OCI-LY3 (cell line): ENCODE measurements at regions not wholly inside any gene's neighbourhood (a gene's known extent, or its start where the extent isn't known, plus 50 kb on each side); places are given as distances from the start of the nearest gene placed in this dataset.
"Not testable (repeated sequence)": the region's sequence is repeated elsewhere in the genome, so short reads cannot be mapped to it uniquely, and the experiment has no call there.

Source experiments
- H2AFZ ChIP-seq: fragments of 200-600, 300-600 bp; shearing (Covaris generic); 2 replicates; pipeline ENCODE4 v1.6.0; 2014; ENCODE audit warnings: antibody characterized with exemption, low read depth, low read length
- H3K27ac ChIP-seq: fragments of 200-600, 300-600 bp; sonication (generic); 2 replicates; pipeline ENCODE4 v1.5.1; 2014; ENCODE audit warnings: mild to moderate bottlenecking, low read length, moderate library complexity, mixed read lengths
- H3K27me3 ChIP-seq: fragments of 200-600, 300-600 bp; sonication (generic); 2 replicates; pipeline ENCODE4 v1.6.1; 2014; ENCODE audit warnings: low read depth, low read length, mixed read lengths
- H3K36me3 ChIP-seq: fragments of 200-600, 300-600 bp; sonication (generic); replicated peaks from 2 replicates; pipeline ENCODE3; 2014; ENCODE audit warnings: low read depth, low read length, mixed read lengths
- H3K4me1 ChIP-seq: fragments of 300-600, 200-600 bp; sonication (generic); 2 replicates; pipeline ENCODE4 v1.6.1; 2014; ENCODE audit warnings: low read length, mixed read lengths
- H3K4me2 ChIP-seq: fragments of 200-600, 300-600 bp; sonication (generic); 2 replicates; pipeline ENCODE4 v1.6.1; 2014; ENCODE audit warnings: low read length, mixed read lengths
- H3K4me3 ChIP-seq: fragments of 300-600, 200-600 bp; sonication (generic); 2 replicates; pipeline ENCODE4 v1.5.1; 2014; ENCODE audit warnings: antibody characterized with exemption, mild to moderate bottlenecking, low read length, moderate library complexity
- H3K79me2 ChIP-seq: fragments of 300-600, 200-600 bp; shearing (Covaris generic); 2 replicates; pipeline ENCODE4 v1.6.1; 2014; ENCODE audit warnings: mild to moderate bottlenecking, low read length, mixed read lengths
- H3K9ac ChIP-seq: fragments of 300-600, 200-600 bp; shearing (Covaris generic); 2 replicates; pipeline ENCODE4 v1.6.0; 2014; ENCODE audit warnings: mild to moderate bottlenecking, low read length, moderate library complexity
- H3K9me3 ChIP-seq: fragments of 200-600, 300-600 bp; shearing (Covaris generic); 2 replicates; pipeline ENCODE4 v1.6.1; 2014; ENCODE audit warnings: low read length, mixed read lengths; ENCODE audit not compliant: insufficient read depth
- H4K20me1 ChIP-seq: fragments of 200-600, 300-600 bp; sonication (generic); 2 replicates; pipeline ENCODE4 v1.6.1; 2016; ENCODE audit warnings: low read length, mixed read lengths; ENCODE audit not compliant: insufficient read depth
- EZH2phosphoT487 ChIP-seq: fragments of 200-600 bp; shearing (Covaris generic); IDR thresholded peaks from 2 replicates; pipeline ENCODE4 v1.6.1; 2018; ENCODE audit warnings: antibody characterized with exemption, mixed run types, low read depth
- TF ChIP-seq, protein P1 (sequence below): fragments of 200-600, 300-600 bp; sonication (generic); IDR thresholded peaks from 2 replicates; pipeline ENCODE4 v1.5.1; 2014; ENCODE audit warnings: antibody characterized with exemption, low read length, low read depth

DNA sequence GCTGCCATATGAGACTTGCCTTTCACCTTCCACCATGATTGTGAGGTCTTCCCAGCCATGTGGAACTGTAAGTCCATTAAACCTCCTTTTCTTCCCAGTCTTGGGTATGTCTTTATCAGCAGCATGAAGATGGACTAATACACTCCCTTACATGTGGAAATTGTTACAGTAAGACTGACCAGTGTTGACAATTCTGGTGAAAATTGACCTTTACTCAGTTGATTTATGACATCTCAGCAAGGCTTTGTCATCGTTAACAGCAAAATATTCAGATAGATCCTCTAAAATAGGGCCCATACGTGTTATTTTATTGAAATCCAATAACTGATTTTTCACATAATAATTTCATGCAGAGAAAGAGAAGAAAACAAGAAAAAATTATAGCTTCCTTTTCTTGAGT, 377.9 kb upstream of the SEMA3C start:
- H3K9me3 ChIP-seq: no peaks in the 10 kb centered on the region
- H3K36me3 ChIP-seq: no peaks in the 10 kb centered on the region
- TF ChIP-seq EZH2phosphoT487: no peak
- TF ChIP-seq, protein P1, sequence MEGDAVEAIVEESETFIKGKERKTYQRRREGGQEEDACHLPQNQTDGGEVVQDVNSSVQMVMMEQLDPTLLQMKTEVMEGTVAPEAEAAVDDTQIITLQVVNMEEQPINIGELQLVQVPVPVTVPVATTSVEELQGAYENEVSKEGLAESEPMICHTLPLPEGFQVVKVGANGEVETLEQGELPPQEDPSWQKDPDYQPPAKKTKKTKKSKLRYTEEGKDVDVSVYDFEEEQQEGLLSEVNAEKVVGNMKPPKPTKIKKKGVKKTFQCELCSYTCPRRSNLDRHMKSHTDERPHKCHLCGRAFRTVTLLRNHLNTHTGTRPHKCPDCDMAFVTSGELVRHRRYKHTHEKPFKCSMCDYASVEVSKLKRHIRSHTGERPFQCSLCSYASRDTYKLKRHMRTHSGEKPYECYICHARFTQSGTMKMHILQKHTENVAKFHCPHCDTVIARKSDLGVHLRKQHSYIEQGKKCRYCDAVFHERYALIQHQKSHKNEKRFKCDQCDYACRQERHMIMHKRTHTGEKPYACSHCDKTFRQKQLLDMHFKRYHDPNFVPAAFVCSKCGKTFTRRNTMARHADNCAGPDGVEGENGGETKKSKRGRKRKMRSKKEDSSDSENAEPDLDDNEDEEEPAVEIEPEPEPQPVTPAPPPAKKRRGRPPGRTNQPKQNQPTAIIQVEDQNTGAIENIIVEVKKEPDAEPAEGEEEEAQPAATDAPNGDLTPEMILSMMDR: no peak

DNA sequence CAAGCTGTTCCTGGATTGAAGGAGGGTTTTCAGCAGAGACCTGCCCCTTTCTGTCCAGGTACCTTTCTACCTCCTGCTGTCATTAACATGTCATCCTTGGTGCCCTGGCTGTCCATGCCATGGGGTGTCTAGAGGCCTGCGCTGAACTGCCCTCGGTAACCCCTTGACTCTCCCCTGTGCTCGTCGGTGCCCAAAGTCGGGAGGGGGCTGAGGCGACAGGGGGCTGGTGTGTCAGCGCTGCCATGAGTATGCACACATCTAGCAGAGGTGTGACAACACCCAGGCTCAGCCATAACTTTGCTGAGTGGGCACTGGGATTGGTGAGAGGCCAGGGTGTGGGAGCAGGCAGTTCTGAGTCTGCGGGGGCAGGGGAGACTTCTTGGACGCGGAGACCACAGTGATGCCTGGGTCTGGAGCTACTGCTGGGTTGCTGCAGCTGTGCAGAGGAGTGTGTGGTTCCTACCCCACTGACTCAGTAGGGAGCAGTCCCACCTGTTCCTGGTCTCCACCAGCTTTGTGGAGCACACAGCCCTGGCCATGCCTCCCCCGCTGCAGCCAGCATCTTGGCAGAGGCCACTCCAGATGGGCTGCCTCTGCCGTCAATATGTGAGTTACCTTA, 376.2 kb upstream of the SEMA3C start:
- Histone ChIP-seq H3K27me3 (no peaks in the 10 kb centered on the region), H3K9me3 (no peaks in the 10 kb centered on the region), H3K4me2 (no peak overlapping the region), H3K79me2 (no peaks in the 10 kb centered on the region), H3K9ac (no peak overlapping the region), H3K4me1 (peaks cover 17% of the 10 kb centered on the region), H3K4me3 (no peak overlapping the region), H4K20me1 (no peaks in the 10 kb centered on the region), H2AFZ (no peak overlapping the region), H3K27ac (no peak overlapping the region), H3K36me3 (no peaks in the 10 kb centered on the region)
- TF ChIP-seq, protein P1: no peak
- no peak for TF ChIP-seq EZH2phosphoT487

More for the DNA sequence above, 377.9 kb upstream of the SEMA3C start:
- H4K20me1 ChIP-seq: no peaks in the 10 kb centered on the region
- no peak overlapping the region for H3K9ac ChIP-seq
- H3K4me3 ChIP-seq: no peak overlapping the region
- no peaks in the 10 kb centered on the region for H3K79me2 ChIP-seq
- H3K27ac ChIP-seq: no peak overlapping the region
- no peaks in the 10 kb centered on the region for H3K27me3 ChIP-seq
- no peak overlapping the region for H3K4me2 ChIP-seq
- no peak overlapping the region for H2AFZ ChIP-seq
- peaks cover 17% of the 10 kb centered on the region for H3K4me1 ChIP-seq

DNA sequence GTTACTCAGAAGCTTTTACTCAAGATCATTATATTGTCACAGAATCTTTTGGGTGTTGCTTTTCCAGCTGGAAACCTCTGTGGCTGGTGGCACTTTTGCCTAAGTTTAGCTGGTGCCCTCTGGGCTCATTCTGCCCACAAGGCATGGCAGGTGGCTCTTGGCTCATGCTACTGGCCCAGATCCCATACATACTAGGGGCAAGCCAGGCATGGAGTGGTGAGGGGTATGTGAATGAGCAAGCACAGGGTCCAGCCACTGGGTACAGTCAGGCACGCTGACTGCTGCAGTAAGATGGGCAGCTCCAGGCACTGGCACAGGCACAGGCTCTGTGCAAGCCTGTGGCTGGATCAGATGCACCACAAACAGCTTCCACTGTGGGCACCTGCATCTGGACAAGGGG, 375.0 kb upstream of the SEMA3C start:
- Histone ChIP-seq H3K36me3 (no peaks in the 10 kb centered on the region), H2AFZ (no peak overlapping the region), H3K9ac (no peak overlapping the region), H4K20me1 (no peaks in the 10 kb centered on the region), H3K79me2 (no peaks in the 10 kb centered on the region), H3K27me3 (no peaks in the 10 kb centered on the region), H3K9me3 (no peaks in the 10 kb centered on the region), H3K4me1 (peaks cover 7% of the 10 kb centered on the region), H3K4me2 (no peak overlapping the region), H3K27ac (no peak overlapping the region), H3K4me3 (no peak overlapping the region)
- TF ChIP-seq EZH2phosphoT487: no peak
- TF ChIP-seq, protein P1: no peak

DNA sequence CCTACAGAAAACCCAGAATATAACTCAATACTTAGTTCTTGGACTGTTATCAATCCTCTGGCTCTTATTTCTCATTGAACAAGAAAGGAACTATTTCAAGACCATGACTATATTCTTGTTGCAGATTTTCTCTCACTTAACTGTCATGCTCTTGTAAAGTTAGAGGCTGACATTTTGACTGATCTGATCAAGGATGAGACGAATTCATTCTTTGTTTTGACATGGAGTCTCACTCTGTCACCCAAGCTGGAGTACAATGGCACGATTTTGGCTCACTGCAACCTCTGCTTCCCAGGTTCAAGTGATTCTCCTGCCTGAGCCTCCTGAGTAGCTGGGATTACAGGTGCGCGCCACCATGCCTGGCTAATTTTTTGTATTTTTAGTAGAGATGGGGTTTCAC, 367.9 kb upstream of the SEMA3C start:
- not testable (repeated sequence) for H3K27ac ChIP-seq, H3K4me3 ChIP-seq, H2AFZ ChIP-seq, H3K36me3 ChIP-seq, H3K27me3 ChIP-seq, H3K4me2 ChIP-seq, H3K79me2 ChIP-seq, H4K20me1 ChIP-seq, H3K9me3 ChIP-seq, H3K9ac ChIP-seq
- H3K4me1 ChIP-seq: peaks cover 11% of the 10 kb centered on the region
